ENCODE measurements at regions not wholly inside any gene's neighbourhood (a gene's known extent, or its start where the extent isn't known, plus 50 kb on each side); places are given as distances from the start of the nearest gene placed in this dataset.

GRCh38 chr5:89320421-89321277 is 437.7 kb upstream of the MEF2C start:
- no TSS peak for BruUV-seq (replicated peaks)

More at GRCh38 chr5:89320421-89321277, 437.7 kb upstream of the MEF2C start:
- H3K9me3 ChIP-seq (ENCODE audit: control insufficient read depth, insufficient read depth, low read length): no peaks in the 10 kb centered on the region
- H4K5ac ChIP-seq (ENCODE audit: low read depth, low read length): no peak overlapping the region
- H3K36me3 ChIP-seq (ENCODE audit: control insufficient read depth, insufficient read depth, low read length): no peaks in the 10 kb centered on the region
- H2BK5ac ChIP-seq (ENCODE audit: low read depth, low read length, poor library complexity, severe bottlenecking): no peak overlapping the region
- no peak overlapping the region for H3K4me3 ChIP-seq (ENCODE audit: insufficient read depth, low read depth, low read length)
- H3K79me1 ChIP-seq (ENCODE audit: low read depth in 1 of 2, low read length in 2 of 2): no peaks in the 10 kb centered on the region
- no peak overlapping the region for H2AK5ac ChIP-seq (ENCODE audit: low read depth, low read length)
- H4K91ac ChIP-seq (ENCODE audit: insufficient read depth, low read depth, low read length): no peak overlapping the region
- no peaks in the 10 kb centered on the region for H3K4me1 ChIP-seq (ENCODE audit: control insufficient read depth, insufficient read depth, low read length)
- H3K4ac ChIP-seq (ENCODE audit: low read depth, low read length): no peak overlapping the region
- TF ChIP-seq NFE2L2 (IDR thresholded peaks at IDR 0.05; ENCODE audit: low read depth, low read length) (no peak), MAZ (IDR thresholded peaks at IDR 0.05; ENCODE audit: borderline replicate concordance, low read depth, low read length) (no peak), POLR2A (IDR thresholded peaks at IDR 0.05; ENCODE audit: low read depth, low read length) (no peak), CTCF (conservative IDR thresholded peaks at IDR 0.05; ENCODE audit: low read depth, low read length) (no peak), CHD1 (IDR thresholded peaks at IDR 0.05; ENCODE audit: low read depth, low read length) (no peak), BHLHE40 (IDR thresholded peaks at IDR 0.05; ENCODE audit: low read depth, low read length) (no peak), RCOR1 (IDR thresholded peaks at IDR 0.05; ENCODE audit: insufficient replicate concordance, low read length) (no peak), RAD21 (IDR thresholded peaks at IDR 0.05; ENCODE audit: low read length) (no peak), FOS (IDR thresholded peaks at IDR 0.05; ENCODE audit: low read depth, low read length) (no peak)
- TF ChIP-seq, protein P1, sequence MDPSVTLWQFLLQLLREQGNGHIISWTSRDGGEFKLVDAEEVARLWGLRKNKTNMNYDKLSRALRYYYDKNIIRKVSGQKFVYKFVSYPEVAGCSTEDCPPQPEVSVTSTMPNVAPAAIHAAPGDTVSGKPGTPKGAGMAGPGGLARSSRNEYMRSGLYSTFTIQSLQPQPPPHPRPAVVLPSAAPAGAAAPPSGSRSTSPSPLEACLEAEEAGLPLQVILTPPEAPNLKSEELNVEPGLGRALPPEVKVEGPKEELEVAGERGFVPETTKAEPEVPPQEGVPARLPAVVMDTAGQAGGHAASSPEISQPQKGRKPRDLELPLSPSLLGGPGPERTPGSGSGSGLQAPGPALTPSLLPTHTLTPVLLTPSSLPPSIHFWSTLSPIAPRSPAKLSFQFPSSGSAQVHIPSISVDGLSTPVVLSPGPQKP (IDR thresholded peaks at IDR 0.05; ENCODE audit: borderline replicate concordance, low read depth, low read length): no peak
- H4K20me1 ChIP-seq (ENCODE audit: insufficient read depth, low read length): no peaks in the 10 kb centered on the region
- ATAC-seq (ENCODE audit: low read depth): no peak
- H3K9ac ChIP-seq (ENCODE audit: low read depth, low read length): no peak overlapping the region
- H4K8ac ChIP-seq (ENCODE audit: low read depth in 2 of 2, low read length in 2 of 2): no peak overlapping the region
- no peak overlapping the region for H2AFZ ChIP-seq (replicated peaks; ENCODE audit: low read length, poor library complexity)
- no peak for DNase-seq
- no peak overlapping the region for H3K4me2 ChIP-seq (ENCODE audit: low read depth, low read length)
- no peaks in the 10 kb centered on the region for H3K9me1 ChIP-seq (ENCODE audit: insufficient read depth, low read length)
- in situ Hi-C loops (cut with MboI; ENCODE audit: low sequenced_read_pairs): no loop called here
- no peak overlapping the region for H3K18ac ChIP-seq (ENCODE audit: low read depth, low read length)
- no peak overlapping the region for H2BK120ac ChIP-seq (ENCODE audit: low read depth, low read length)
- ChIA-PET POLR2A (ENCODE audit: unreplicated experiment) (no interaction called here), CTCF (no interaction called here)
- no CpG with 5 or more reads among the region's 3 CpGs for WGBS, 2 experiments (ENCODE audit: extremely low coverage in 2 of 2, insufficient read length in 1 of 2)
- no peak overlapping the region for H3K23ac ChIP-seq (ENCODE audit: low read depth, low read length)
- no peak overlapping the region for H2BK15ac ChIP-seq (ENCODE audit: low read depth, low read length)
- dilution Hi-C loops (cut with HindIII; ENCODE audit: low sequenced_read_pairs, unreplicated experiment): no loop called here
- H2BK20ac ChIP-seq (ENCODE audit: low read depth, low read length): no peak overlapping the region
- no peaks in the 10 kb centered on the region for H3K27me3 ChIP-seq (ENCODE audit: control insufficient read depth, insufficient read depth, low read length)
- intact Hi-C loops (cut with micrococcal nuclease): no loop called here
- H3K27ac ChIP-seq (ENCODE audit: insufficient read depth, low read length): no peak overlapping the region
- no peak overlapping the region; the same call in 1 of the 2 replicates for H3K56ac ChIP-seq (ENCODE audit: extremely low read depth, insufficient read depth, low read length)
- no peak overlapping the region for H3K14ac ChIP-seq (replicated peaks; ENCODE audit: low read depth, low read length)
- no peak overlapping the region for H2AK9ac ChIP-seq (replicated peaks; ENCODE audit: low read depth, low read length, poor library complexity)
